ENCODE measurements at regions not wholly inside any gene's neighbourhood (a gene's known extent, or its start where the extent isn't known, plus 50 kb on each side); places are given as distances from the start of the nearest gene placed in this dataset.
"Not testable (repeated sequence)": the region's sequence is repeated elsewhere in the genome, so short reads cannot be mapped to it uniquely, and the experiment has no call there.

GRCh38 chr1:229019663-229020271, 251.1 kb upstream of the RAB4A start:
- Mint-ChIP-seq H3K4me3 (no peak overlapping the region), H3K9me3 (no peaks in the 10 kb centered on the region), H3K27me3 (peaks cover 12% of the 10 kb centered on the region), H3K36me3 (ENCODE audit: low read depth) (no peaks in the 10 kb centered on the region), H3K27ac (no peak overlapping the region), H3K4me1 (no peaks in the 10 kb centered on the region)
- CTCF ChIA-PET, result no interaction called here
- POLR2A ChIA-PET, result no interaction called here
- DNase-seq, result no peak

GRCh38 chr1:229021034-229021433, 249.9 kb upstream of the RAB4A start:
- H3K27ac Mint-ChIP-seq; H3K4me1 Mint-ChIP-seq; POLR2A ChIA-PET; DNase-seq; H3K9me3 Mint-ChIP-seq; H3K4me3 Mint-ChIP-seq; H3K36me3 Mint-ChIP-seq (ENCODE audit: low read depth); CTCF ChIA-PET: not testable (repeated sequence)
- H3K27me3 Mint-ChIP-seq, result peaks cover 12% of the 10 kb centered on the region

GRCh38 chr1:229022595-229023333, 248.1 kb upstream of the RAB4A start:
- Mint-ChIP-seq H3K27me3 (peaks cover 6% of the 10 kb centered on the region), H3K9me3 (no peaks in the 10 kb centered on the region), H3K27ac (no peak overlapping the region), H3K4me3 (no peak overlapping the region), H3K4me1 (peaks cover 10% of the 10 kb centered on the region), H3K36me3 (ENCODE audit: low read depth) (no peaks in the 10 kb centered on the region)
- CTCF ChIA-PET, result no interaction called here
- POLR2A ChIA-PET, result no interaction called here
- DNase-seq, result no peak

GRCh38 chr1:229023651-229024300, 247.1 kb upstream of the RAB4A start:
- H3K36me3 Mint-ChIP-seq (ENCODE audit: low read depth), result no peaks in the 10 kb centered on the region
- peaks cover 15% of the 10 kb centered on the region for H3K4me1 Mint-ChIP-seq
- no peak overlapping the region for H3K4me3 Mint-ChIP-seq
- POLR2A ChIA-PET, result no interaction called here
- CTCF ChIA-PET, result no interaction called here
- peaks cover 6% of the 10 kb centered on the region for H3K27me3 Mint-ChIP-seq
- H3K27ac Mint-ChIP-seq, result no peak overlapping the region
- no peaks in the 10 kb centered on the region for H3K9me3 Mint-ChIP-seq
- no peak for DNase-seq

DNA sequence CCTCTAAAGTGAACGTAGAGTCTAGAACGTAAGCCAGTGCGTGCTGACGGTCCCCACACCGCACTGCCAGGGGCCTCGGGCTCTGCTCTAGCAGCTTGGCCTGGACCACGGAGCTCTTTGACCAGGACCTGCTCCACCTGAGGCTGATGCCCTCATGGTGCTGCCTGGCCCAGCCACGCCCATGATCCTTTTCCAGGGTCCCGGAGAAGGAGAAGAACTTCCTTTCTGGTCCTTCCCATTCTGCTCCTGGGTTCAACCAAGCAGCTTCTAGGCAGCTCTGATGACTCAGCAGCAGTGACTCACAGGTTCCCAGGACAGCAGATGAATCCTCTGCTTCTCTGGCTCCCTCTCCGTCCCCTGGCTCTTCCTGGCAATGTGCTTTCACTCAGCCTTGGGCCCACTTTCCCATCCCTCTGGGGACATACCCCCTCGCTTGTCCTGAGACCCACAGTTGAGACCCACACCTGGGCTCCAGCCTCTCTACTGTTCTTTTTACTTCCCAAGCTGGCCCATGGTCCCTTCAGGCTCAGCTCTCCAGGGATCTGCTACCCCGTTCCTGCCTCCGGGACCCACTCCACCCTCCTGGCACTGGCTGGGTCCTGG, 246.3 kb upstream of the RAB4A start:
- Mint-ChIP-seq H3K9me3 (no peaks in the 10 kb centered on the region), H3K27ac (no peak overlapping the region), H3K4me1 (peaks cover 15% of the 10 kb centered on the region), H3K36me3 (ENCODE audit: low read depth) (no peaks in the 10 kb centered on the region), H3K4me3 (no peak overlapping the region), H3K27me3 (peaks cover 6% of the 10 kb centered on the region)
- ChIA-PET POLR2A (interaction anchor here (2.5 kb wide), 1 partner anchor 10 kb away, joined by 7 read pairs; no protein-coding TSS in a partner anchor), CTCF (no interaction called here)
- DNase-seq, result no peak

GRCh38 chr1:229025576-229025975, 245.3 kb upstream of the RAB4A start:
- no peaks in the 10 kb centered on the region for H3K27me3 Mint-ChIP-seq
- H3K36me3 Mint-ChIP-seq (ENCODE audit: low read depth), result no peaks in the 10 kb centered on the region
- ChIA-PET CTCF (no interaction called here), POLR2A (interaction anchor here (2.5 kb wide), 1 partner anchor 9 kb away, joined by 7 read pairs; no protein-coding TSS in a partner anchor)
- peaks cover 15% of the 10 kb centered on the region for H3K4me1 Mint-ChIP-seq
- no peaks in the 10 kb centered on the region for H3K9me3 Mint-ChIP-seq
- H3K4me3 Mint-ChIP-seq, result no peak overlapping the region
- no peak for DNase-seq
- H3K27ac Mint-ChIP-seq, result no peak overlapping the region

DNA sequence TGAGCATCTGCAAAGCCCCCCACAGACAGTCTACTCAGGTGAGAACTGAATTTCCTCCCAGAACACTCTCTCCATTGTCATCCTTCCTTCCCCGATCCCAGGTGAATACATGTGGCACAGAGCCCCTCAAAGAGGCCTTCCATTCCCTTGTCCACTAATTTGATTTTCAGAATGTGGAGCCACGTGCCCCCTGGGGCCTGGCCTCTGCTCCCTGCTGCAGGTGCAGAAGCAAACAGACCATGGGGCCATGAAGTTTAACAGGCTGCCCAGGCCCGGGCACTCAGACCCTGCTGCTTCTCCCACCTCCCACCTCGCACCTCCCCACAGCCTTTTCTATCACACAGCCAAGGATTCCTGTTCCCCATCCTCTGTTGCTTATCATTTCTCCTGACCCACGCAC, 243.8 kb upstream of the RAB4A start:
- H3K4me1 Mint-ChIP-seq, result peaks cover 16% of the 10 kb centered on the region
- no peaks in the 10 kb centered on the region for H3K36me3 Mint-ChIP-seq (ENCODE audit: low read depth)
- H3K27me3 Mint-ChIP-seq, result no peaks in the 10 kb centered on the region
- ChIA-PET CTCF (no interaction called here), POLR2A (interaction anchor here (1.0 kb wide), 1 partner anchor 9 kb away, joined by 5 read pairs; no protein-coding TSS in a partner anchor)
- peak overlapping the region; percentile 67 for H3K4me3 Mint-ChIP-seq
- DNase-seq, result no peak
- H3K9me3 Mint-ChIP-seq, result no peaks in the 10 kb centered on the region
- H3K27ac Mint-ChIP-seq, result peak overlapping the region; percentile 81

GRCh38 chr1:229027622-229028182, 243.2 kb upstream of the RAB4A start:
- peak overlapping the region; percentile 81 for H3K27ac Mint-ChIP-seq
- POLR2A ChIA-PET, result interaction anchor here (1.0 to 1.3 kb wide), 2 partner anchors 8 to 109 kb away, joined by 3 to 5 read pairs; no protein-coding TSS in a partner anchor
- CTCF ChIA-PET, result no interaction called here
- peaks cover 21% of the 10 kb centered on the region for H3K4me1 Mint-ChIP-seq
- H3K9me3 Mint-ChIP-seq, result no peaks in the 10 kb centered on the region
- DNase-seq, result peak; percentile 42
- H3K4me3 Mint-ChIP-seq, result peak overlapping the region; percentile 67
- H3K36me3 Mint-ChIP-seq (ENCODE audit: low read depth), result no peaks in the 10 kb centered on the region
- H3K27me3 Mint-ChIP-seq, result no peaks in the 10 kb centered on the region

- H3K27me3 Mint-ChIP-seq, result peaks cover under 1% of the 10 kb centered on the region
- H3K4me1 Mint-ChIP-seq, result peaks cover 30% of the 10 kb centered on the region
- CTCF ChIA-PET, result no interaction called here
- no peaks in the 10 kb centered on the region for H3K9me3 Mint-ChIP-seq
- H3K4me3 Mint-ChIP-seq, result no peak overlapping the region
- H3K27ac Mint-ChIP-seq, result no peak overlapping the region
- DNase-seq, result no peak
- no peaks in the 10 kb centered on the region for H3K36me3 Mint-ChIP-seq (ENCODE audit: low read depth)
- POLR2A ChIA-PET, result interaction anchor here (1.1 to 1.3 kb wide), 2 partner anchors 32 to 108 kb away, joined by 3 read pairs; no protein-coding TSS in a partner anchor
Observed at GRCh38 chr1:229028544-229028943, 242.4 kb upstream of the RAB4A start.

- POLR2A ChIA-PET, result interaction anchor here (1.1 to 1.3 kb wide), 2 partner anchors 31 to 107 kb away, joined by 3 read pairs; no protein-coding TSS in a partner anchor
- H3K4me1 Mint-ChIP-seq, result peaks cover 37% of the 10 kb centered on the region
- DNase-seq, result no peak
- peaks cover 1% of the 10 kb centered on the region for H3K27me3 Mint-ChIP-seq
- CTCF ChIA-PET, result interaction anchor here (0.7 kb wide), 1 partner anchor 198 kb away, joined by 4 read pairs; no protein-coding TSS in a partner anchor
- no peak overlapping the region for H3K27ac Mint-ChIP-seq
- no peak overlapping the region for H3K4me3 Mint-ChIP-seq
- H3K36me3 Mint-ChIP-seq (ENCODE audit: low read depth), result no peaks in the 10 kb centered on the region
- no peaks in the 10 kb centered on the region for H3K9me3 Mint-ChIP-seq
Observed at GRCh38 chr1:229028987-229029878, 241.7 kb upstream of the RAB4A start.

DNA sequence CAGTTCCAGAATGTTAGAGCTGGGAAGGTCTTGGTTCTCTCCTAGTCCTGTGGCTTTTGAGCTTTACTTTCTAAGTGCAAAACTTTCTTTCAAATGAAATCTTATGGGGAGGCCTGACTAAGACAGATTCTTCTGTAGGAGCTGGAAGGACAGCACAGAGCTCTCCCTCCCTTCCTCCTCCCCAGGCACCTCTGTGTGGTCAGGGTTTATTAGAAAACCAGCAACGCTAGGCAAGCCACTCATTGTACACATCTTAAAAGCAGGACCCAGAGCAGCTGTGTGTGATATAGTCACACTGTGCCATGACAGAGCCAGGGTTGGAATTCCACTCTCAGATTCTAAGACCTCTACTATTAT, 241.1 kb upstream of the RAB4A start:
- DNase-seq, result no peak
- Mint-ChIP-seq H3K9me3 (no peaks in the 10 kb centered on the region), H3K4me1 (peaks cover 43% of the 10 kb centered on the region), H3K4me3 (no peak overlapping the region), H3K27ac (no peak overlapping the region), H3K36me3 (ENCODE audit: low read depth) (no peaks in the 10 kb centered on the region), H3K27me3 (peaks cover 1% of the 10 kb centered on the region)
- ChIA-PET POLR2A (interaction anchor here (1.1 kb wide), 1 partner anchor 31 kb away, joined by 3 read pairs; no protein-coding TSS in a partner anchor), CTCF (interaction anchor here (0.7 kb wide), 1 partner anchor 197 kb away, joined by 4 read pairs; no protein-coding TSS in a partner anchor)

DNA sequence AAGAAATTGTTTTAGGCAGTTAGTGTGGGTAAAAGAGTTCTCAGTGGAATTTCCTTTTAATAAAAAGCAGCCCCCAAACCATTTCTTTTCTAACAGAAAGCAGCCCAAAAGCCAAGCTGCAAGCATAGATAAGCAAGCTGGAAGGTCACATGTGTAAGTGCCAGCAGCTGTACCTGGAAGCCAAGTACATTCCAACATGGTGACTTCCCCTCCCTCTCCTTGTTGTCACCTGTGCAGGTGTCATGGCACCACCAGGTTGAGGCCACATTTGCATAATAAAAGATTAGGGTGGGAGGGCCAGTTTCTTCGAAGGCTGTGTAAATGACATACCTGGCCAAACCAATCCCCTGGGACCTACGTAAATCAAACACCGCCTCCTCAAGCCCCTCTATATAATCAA, 240.3 kb upstream of the RAB4A start:
- H3K36me3 Mint-ChIP-seq (ENCODE audit: low read depth), result no peaks in the 10 kb centered on the region
- H3K9me3 Mint-ChIP-seq, result no peaks in the 10 kb centered on the region
- CTCF ChIA-PET, result no interaction called here

More for the DNA sequence above, 240.3 kb upstream of the RAB4A start:
- no peak for DNase-seq
- Mint-ChIP-seq H3K4me1 (peaks cover 51% of the 10 kb centered on the region), H3K27me3 (peaks cover 1% of the 10 kb centered on the region), H3K27ac (no peak overlapping the region), H3K4me3 (no peak overlapping the region)
- POLR2A ChIA-PET, result no interaction called here

Data from activated CD4-positive, alpha-beta memory T cell treated with anti-CD3 and anti-CD28 coated beads, Interleukin-2, amount 10 ng/mL, durations not matched to agents 7 days and 5 days (primary cell).